GM18870 (cell line): ENCODE measurements at regions not wholly inside any gene's neighbourhood (a gene's known extent, or its start where the extent isn't known, plus 50 kb on each side); places are given as distances from the start of the nearest gene placed in this dataset.
"Not testable (repeated sequence)": the region's sequence is repeated elsewhere in the genome, so short reads cannot be mapped to it uniquely, and the experiment has no call there.

Experiments used
- ATAC-seq: cut with Tn5 transposase; IDR thresholded peaks from one replicate; pipeline ENCODE4 v1.9.1; 2021; ENCODE audit warnings: moderate library complexity; ENCODE audit not compliant: unreplicated experiment

- ATAC-seq, result no peak
These were observed 70.8 kb upstream of the ATXN1 start for GRCh38 chr6:16832043-16832567.

- no peak for ATAC-seq
These were observed 69.9 kb upstream of the ATXN1 start for GRCh38 chr6:16831136-16831535.

GRCh38 chr6:16828058-16828457, 66.8 kb upstream of the ATXN1 start:
- ATAC-seq, result no peak

DNA sequence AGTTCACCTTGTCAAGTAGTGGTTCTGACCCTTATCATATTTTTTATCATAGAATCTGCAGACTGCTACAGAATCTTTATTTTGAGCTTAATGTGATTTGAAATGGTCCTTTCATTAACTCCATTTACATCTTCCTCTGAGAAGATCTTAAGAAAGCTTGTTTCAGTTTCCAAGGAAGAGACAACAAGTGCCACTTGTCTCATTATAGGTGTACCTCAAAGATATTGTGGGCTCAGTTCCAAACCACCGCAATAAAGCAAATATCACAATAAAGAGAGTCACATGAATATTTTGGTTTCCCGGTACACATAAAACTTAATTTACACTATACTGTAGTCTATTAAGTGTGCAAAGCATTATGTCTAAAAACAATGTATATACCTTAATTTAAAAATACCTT, 66.4 kb upstream of the ATXN1 start:
- no peak for ATAC-seq

DNA sequence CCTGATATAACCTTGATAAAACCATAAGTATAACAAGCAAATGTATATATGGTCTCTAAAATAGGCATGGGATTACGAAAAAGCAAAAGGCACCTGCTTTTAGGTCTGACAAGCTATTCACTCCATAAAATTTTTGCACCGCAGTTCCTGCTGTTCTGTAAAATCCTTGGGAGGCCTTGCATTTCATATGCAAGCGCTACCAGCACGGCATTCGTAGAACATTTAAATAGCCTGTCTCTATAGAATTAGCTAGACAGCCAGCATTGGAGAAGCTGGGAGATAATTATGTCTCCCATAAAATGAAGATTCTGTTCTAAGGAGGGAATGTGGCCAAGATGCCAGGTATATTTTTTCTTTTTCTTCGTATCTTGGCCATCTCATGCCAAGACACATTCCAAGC, 64.5 kb upstream of the ATXN1 start:
- no peak for ATAC-seq

- no peak for ATAC-seq
These were observed 63.8 kb upstream of the ATXN1 start for GRCh38 chr6:16824845-16825685.

DNA sequence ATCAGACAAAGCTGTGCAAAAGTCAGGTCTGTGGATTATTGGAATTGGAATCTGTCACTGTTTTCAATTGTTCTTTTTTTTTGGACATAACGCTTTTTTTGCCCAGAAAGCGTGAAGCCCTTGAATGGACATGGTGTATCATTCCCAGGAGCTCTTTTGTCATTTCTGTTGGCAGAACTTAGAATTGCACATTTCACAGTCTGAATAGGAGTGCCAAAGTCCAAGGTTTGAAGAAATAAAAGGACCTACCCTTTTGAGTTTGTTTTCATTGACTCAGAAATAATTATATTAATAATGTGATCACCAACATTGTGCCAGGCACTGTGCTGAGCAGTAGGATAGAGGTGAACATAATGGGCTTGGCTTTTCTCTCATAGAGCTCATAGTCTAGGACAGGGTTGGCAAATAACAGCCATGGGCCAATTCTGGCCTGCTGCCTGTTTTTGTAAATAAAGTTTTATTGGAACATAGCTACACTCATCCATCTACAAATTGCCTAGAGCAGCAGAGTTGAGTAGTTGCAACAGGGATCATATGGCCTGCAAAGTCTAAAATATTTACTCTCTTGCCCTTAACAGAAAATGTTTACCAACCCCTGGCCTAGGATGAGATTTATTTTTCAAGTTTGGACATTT, 62.6 kb upstream of the ATXN1 start:
- no peak for ATAC-seq

DNA sequence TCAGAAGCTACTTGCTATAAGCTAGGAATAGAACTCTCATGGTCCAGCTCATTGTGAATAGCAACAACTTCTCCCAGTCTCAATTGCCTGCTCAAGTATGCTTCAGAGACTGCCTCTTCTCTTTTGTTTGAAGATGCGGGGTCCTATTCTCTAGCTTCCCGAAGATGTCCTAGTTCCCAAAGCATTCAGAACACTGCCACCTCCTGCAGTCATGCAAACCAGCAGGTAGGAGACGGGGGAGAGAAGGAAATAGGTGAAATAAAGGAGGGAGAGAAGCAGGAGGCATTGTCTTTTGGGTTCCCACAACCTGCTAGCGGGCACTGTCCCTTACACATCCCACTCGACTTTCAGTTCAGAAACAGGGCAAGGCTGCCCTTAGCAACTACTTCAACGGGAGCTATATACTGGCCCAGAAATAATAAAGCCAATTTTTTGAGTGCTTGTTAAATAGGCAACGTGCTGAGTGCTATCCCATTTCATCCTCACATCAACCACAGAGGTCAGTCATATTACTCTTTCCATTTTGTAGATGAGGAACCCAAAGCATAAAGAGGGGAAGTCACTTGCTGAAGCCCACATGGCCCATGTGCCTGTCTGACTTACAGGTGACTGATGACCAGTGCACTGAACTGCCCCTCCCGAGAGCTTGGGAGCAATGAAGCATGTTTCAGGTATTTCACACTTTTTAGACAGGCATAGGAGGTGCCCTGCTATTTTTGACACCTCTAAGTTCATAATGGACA, 61.9 kb upstream of the ATXN1 start:
- ATAC-seq, result no peak

DNA sequence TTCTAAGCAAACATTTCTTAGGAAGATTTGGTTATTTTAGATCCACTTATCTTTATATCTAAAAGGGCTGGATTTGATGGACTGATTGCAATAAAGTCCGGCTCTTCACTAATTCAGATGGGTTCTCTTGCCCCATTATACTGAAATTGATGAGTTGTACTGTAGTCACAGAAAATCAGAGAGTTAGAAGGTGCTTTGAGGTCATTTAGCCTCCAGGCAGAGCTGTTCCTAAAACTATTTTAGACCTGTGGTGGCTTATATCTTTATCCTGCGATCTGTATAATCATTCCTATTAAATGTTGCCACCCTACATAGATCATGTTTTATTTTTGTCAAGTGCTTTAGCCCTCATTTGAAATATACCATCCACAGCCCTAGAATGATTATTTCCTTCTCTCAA, 61.3 kb upstream of the ATXN1 start:
- no peak for ATAC-seq

DNA sequence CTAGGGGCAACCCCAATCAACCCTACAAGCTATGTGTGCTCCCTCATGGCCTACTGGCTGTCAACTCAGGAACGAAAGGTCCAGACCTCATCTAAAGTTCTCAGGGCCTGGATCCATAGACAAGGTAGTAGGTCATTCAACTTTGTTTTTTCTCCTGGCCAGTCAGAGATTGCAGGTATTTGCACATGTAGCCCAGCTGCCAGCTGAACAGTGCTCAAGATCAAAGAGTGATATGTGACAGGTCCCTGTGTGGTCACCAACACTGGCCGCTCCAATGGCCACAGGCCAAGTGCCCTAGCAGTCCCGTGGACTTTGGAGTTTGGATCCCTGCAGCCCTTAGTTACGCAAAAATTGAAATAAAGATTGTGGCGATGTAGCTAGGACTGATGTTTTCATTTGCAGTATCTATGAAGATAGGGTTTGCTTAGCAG, 60.6 kb upstream of the ATXN1 start:
- no peak for ATAC-seq

DNA sequence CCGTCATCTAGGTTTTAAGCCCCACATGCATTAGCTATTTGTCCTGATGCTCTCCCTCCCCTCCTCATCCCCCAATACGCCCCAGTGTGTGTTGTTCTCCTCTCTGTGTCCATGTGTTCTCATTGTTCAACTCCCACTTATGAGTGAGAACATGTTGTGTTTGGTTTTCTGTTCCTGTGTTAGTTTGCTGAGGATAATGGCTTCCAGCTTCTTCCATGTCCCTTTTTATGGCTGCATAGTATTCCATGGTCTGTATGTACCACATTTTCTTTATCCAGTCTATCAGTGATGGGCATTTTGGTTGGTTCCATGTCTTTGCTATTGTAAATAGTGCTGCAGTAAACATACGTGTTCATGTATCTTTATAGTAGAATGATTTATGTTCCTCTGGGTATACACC, 59.0 kb upstream of the ATXN1 start:
- ATAC-seq, result not testable (repeated sequence)

- ATAC-seq, result no peak
These were observed 58.5 kb upstream of the ATXN1 start for GRCh38 chr6:16819752-16820151.

DNA sequence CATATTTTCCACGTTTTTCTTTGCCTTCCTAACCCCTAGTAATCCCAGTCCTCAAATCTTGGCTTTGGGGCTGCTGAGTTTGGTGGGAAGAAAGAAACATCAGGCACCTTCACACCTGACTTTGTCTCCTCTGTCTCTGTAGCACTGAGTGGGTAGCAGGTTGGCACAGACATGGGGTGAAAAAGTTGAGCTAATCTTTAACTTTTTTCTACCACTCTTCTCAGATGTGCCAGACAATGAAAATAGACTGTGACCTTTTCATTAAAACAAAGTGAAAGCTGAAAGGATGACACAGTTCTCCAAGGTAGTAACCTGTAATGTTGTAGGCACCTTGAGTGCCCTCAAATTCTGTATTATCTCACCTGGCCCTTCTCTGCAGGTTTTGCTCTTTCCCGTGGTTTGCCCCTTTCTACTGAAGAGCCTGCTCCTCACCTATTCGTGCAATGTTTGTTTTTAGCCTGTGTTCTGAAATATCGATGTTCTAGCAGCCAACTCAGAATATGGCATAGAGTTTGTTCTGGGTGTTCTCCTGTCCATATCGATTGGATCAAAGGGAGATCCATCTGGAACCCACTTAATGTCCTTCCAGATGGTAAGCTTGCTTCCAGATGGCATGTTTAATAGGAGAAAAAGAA, 57.8 kb upstream of the ATXN1 start:
- ATAC-seq, result no peak

GRCh38 chr6:16817594-16817993, 56.3 kb upstream of the ATXN1 start:
- ATAC-seq, result no peak

GRCh38 chr6:16816891-16817290, 55.6 kb upstream of the ATXN1 start:
- no peak for ATAC-seq

GRCh38 chr6:16812993-16813392, 51.7 kb upstream of the ATXN1 start:
- no peak for ATAC-seq

- no peak for ATAC-seq
These were observed 50.2 kb upstream of the ATXN1 start for GRCh38 chr6:16811277-16811979.
